ENCODE measurements at regions not wholly inside any gene's neighbourhood (a gene's known extent, or its start where the extent isn't known, plus 50 kb on each side); places are given as distances from the start of the nearest gene placed in this dataset.

DNA sequence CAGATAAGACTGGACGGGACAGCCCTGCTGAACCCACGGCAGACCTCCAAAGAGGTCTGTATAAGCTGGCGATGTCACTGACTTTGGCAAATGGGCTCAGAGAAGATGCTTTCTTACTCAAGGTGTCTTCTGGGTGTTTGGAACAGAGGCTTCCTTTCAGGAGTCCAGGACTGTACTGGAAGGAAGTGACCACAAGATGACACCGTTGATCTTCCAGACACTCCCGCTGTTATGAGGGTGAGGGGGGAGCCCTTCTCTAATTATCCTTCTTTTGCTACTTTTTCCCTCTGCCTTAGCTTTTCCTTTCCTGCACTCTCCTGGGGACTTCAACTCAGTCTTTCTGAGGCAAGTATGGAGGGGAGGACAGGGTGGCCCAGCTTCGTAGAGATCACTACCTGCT is 65.2 kb upstream of the ZNF599 start:
- TF ChIP-seq CTCF (IDR thresholded peaks at IDR 0.05) (no peak), POLR2AphosphoS5 (IDR thresholded peaks at IDR 0.05) (no peak), POLR2A (IDR thresholded peaks at IDR 0.05) (no peak), EP300 (IDR thresholded peaks at IDR 0.05) (no peak)

Measured in upper lobe of left lung (tissue), 4 donors.